ENCODE measurements at regions not wholly inside any gene's neighbourhood (a gene's known extent, or its start where the extent isn't known, plus 50 kb on each side); places are given as distances from the start of the nearest gene placed in this dataset.

DNA sequence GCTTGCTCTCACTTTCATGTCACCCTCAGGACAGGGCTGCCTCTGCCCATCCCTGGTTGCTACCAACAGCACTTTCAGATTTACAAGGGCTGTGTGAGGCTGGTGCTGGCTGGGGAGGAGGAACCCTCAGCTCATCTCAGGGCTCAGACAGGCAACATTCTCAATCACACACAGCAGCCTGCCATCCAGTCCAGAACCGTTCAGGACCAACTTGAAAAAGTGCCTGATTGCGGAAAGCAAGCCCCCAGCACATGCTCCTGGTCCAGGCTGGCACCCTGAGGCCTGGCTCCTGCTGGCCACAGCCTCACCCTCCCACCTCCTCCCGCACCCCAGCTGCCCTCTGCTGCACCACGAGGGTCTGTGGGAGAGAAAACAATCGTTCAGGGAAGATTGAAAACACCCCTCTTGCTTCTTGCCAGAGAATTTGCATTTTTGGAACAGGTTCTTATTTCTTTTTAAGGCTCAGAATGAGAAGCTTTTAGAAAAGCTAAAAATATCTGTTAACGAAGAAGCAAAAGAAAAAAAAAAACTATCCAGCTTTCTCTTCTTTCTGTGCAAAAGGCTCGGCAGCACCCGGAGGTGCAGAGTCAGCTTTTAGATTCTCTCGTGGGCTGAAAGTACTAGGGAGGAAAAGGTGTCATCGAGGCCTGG is 403.8 kb upstream of the ID2 start:
- no peak for TF ChIP-seq POLR2AphosphoS5 (IDR thresholded peaks at IDR 0.05)
- TF ChIP-seq, protein P1, sequence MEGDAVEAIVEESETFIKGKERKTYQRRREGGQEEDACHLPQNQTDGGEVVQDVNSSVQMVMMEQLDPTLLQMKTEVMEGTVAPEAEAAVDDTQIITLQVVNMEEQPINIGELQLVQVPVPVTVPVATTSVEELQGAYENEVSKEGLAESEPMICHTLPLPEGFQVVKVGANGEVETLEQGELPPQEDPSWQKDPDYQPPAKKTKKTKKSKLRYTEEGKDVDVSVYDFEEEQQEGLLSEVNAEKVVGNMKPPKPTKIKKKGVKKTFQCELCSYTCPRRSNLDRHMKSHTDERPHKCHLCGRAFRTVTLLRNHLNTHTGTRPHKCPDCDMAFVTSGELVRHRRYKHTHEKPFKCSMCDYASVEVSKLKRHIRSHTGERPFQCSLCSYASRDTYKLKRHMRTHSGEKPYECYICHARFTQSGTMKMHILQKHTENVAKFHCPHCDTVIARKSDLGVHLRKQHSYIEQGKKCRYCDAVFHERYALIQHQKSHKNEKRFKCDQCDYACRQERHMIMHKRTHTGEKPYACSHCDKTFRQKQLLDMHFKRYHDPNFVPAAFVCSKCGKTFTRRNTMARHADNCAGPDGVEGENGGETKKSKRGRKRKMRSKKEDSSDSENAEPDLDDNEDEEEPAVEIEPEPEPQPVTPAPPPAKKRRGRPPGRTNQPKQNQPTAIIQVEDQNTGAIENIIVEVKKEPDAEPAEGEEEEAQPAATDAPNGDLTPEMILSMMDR (IDR thresholded peaks at IDR 0.05) = no peak
- no peak for TF ChIP-seq POLR2A (IDR thresholded peaks at IDR 0.05)
- TF ChIP-seq EP300 (IDR thresholded peaks at IDR 0.05) = no peak
